KMS-11 (cell line): ENCODE measurements at regions not wholly inside any gene's neighbourhood (a gene's known extent, or its start where the extent isn't known, plus 50 kb on each side); places are given as distances from the start of the nearest gene placed in this dataset.

Experiments used
- H2AFZ ChIP-seq: fragments of 200-600 bp; sonication (generic); 2 replicates; pipeline ENCODE4 v1.6.1; 2016; ENCODE audit warnings: antibody characterized with exemption, mixed run types, low read depth
- H3K27ac ChIP-seq: fragments of 200-600 bp; sonication (generic); 2 replicates; pipeline ENCODE4 v1.6.1; 2016; ENCODE audit warnings: mild to moderate bottlenecking, mixed run types
- H3K27me3 ChIP-seq: fragments of 200-600 bp; sonication (generic); 2 replicates; pipeline ENCODE4 v1.6.1; 2017; ENCODE audit warnings: mild to moderate bottlenecking, low read depth, mixed run types, moderate library complexity; ENCODE audit not compliant: insufficient read depth
- H3K36me3 ChIP-seq: fragments of 200-600 bp; sonication (generic); 2 replicates; pipeline ENCODE4 v1.6.1; 2017; ENCODE audit warnings: mild to moderate bottlenecking, mixed run types; ENCODE audit not compliant: insufficient read depth
- H3K4me1 ChIP-seq: fragments of 200-600 bp; sonication (generic); 2 replicates; pipeline ENCODE4 v1.6.1; 2016; ENCODE audit warnings: mild to moderate bottlenecking, low read depth, mixed run types; ENCODE audit not compliant: poor library complexity, severe bottlenecking
- H3K4me2 ChIP-seq: fragments of 200-600 bp; sonication (generic); 2 replicates; pipeline ENCODE4 v1.7.0; 2016; ENCODE audit warnings: mild to moderate bottlenecking, mixed run types
- H3K4me3 ChIP-seq: fragments of 200-600 bp; sonication (generic); IDR thresholded peaks from 2 replicates; pipeline ENCODE4 v1.6.1; 2017; ENCODE audit warnings: low read depth, low read length, mixed read lengths; ENCODE audit not compliant: insufficient read depth
- H3K79me2 ChIP-seq: fragments of 200-600 bp; sonication (generic); 2 replicates; pipeline ENCODE4 v1.6.1; 2016; ENCODE audit warnings: low read depth, mixed run types; ENCODE audit not compliant: insufficient read depth
- H3K9ac ChIP-seq: fragments of 200-600 bp; sonication (generic); 2 replicates; pipeline ENCODE4 v1.6.1; 2016; ENCODE audit warnings: mild to moderate bottlenecking, mixed run types
- H4K20me1 ChIP-seq: fragments of 200-600 bp; sonication (generic); 2 replicates; pipeline ENCODE4 v1.6.1; 2016; ENCODE audit warnings: mild to moderate bottlenecking, mixed run types; ENCODE audit not compliant: insufficient read depth
- CTCF ChIP-seq: fragments of 200-600 bp; sonication (generic); conservative IDR thresholded peaks from 2 replicates; pipeline ENCODE4 v1.6.1; 2017; ENCODE audit warnings: low read depth, mild to moderate bottlenecking, antibody characterized with exemption, low read length, moderate library complexity, mixed read lengths

GRCh38 chr5:174239718-174240117, 194.2 kb downstream of the NSG2 start:
- Histone ChIP-seq H3K79me2 (no peaks in the 10 kb centered on the region), H3K9ac (no peak overlapping the region), H3K4me2 (no peak overlapping the region), H3K27me3 (no peaks in the 10 kb centered on the region), H3K4me3 (no peak overlapping the region), H4K20me1 (no peaks in the 10 kb centered on the region), H2AFZ (no peak overlapping the region), H3K36me3 (no peaks in the 10 kb centered on the region), H3K27ac (no peak overlapping the region), H3K4me1 (no peaks in the 10 kb centered on the region)
- no peak for TF ChIP-seq CTCF

- no peak overlapping the region for H3K9ac ChIP-seq
- H4K20me1 ChIP-seq, result no peaks in the 10 kb centered on the region
- no peak overlapping the region for H3K27ac ChIP-seq
- no peak overlapping the region for H3K4me2 ChIP-seq
- no peaks in the 10 kb centered on the region for H3K4me1 ChIP-seq
- H3K4me3 ChIP-seq, result no peak overlapping the region
- no peak overlapping the region for H2AFZ ChIP-seq
- H3K36me3 ChIP-seq, result no peaks in the 10 kb centered on the region
- H3K79me2 ChIP-seq, result no peaks in the 10 kb centered on the region
- H3K27me3 ChIP-seq, result no peaks in the 10 kb centered on the region
- TF ChIP-seq CTCF, result no peak
Observed at GRCh38 chr5:174242573-174242972, 197.1 kb downstream of the NSG2 start.

GRCh38 chr5:174243904-174244303, 198.4 kb downstream of the NSG2 start:
- Histone ChIP-seq H3K9ac (no peak overlapping the region), H4K20me1 (no peaks in the 10 kb centered on the region), H2AFZ (no peak overlapping the region), H3K4me3 (no peak overlapping the region), H3K4me2 (no peak overlapping the region), H3K4me1 (no peaks in the 10 kb centered on the region), H3K36me3 (no peaks in the 10 kb centered on the region), H3K27me3 (no peaks in the 10 kb centered on the region), H3K79me2 (no peaks in the 10 kb centered on the region), H3K27ac (no peak overlapping the region)
- no peak for TF ChIP-seq CTCF

GRCh38 chr5:174245516-174246075, 200.1 kb downstream of the NSG2 start:
- H3K27ac ChIP-seq, result no peak overlapping the region
- no peak overlapping the region for H3K9ac ChIP-seq
- H3K4me1 ChIP-seq, result no peaks in the 10 kb centered on the region
- no peak overlapping the region for H3K4me2 ChIP-seq
- H3K79me2 ChIP-seq, result no peaks in the 10 kb centered on the region
- H3K27me3 ChIP-seq, result no peaks in the 10 kb centered on the region
- no peak for TF ChIP-seq CTCF
- no peaks in the 10 kb centered on the region for H3K36me3 ChIP-seq
- no peak overlapping the region for H3K4me3 ChIP-seq
- H4K20me1 ChIP-seq, result no peaks in the 10 kb centered on the region
- H2AFZ ChIP-seq, result no peak overlapping the region
